ENCODE measurements at regions not wholly inside any gene's neighbourhood (a gene's known extent, or its start where the extent isn't known, plus 50 kb on each side); places are given as distances from the start of the nearest gene placed in this dataset.

DNA sequence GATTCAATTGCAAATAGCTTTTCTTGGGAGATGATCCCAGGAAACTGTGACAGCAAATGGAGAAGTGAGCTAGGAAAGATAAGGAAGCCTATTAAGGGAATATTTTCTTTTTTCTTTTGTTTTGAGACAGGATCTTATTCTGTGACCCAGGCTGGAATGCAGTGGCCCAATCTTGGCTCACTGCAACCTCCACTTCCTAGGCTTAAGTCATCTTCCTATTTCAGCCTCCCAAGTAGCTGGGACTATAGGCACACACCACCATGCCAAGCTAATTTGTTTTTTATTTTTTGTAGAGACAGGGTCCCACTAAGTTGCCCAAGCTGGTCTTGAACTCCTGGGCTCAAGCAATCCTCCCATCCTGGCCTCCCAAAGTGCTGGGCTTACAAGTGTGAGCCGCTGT is 433.7 kb downstream of the RPS6KC1 start:
- Histone ChIP-seq H3K4me1 (ENCODE audit: control insufficient read depth in 1 of 2, insufficient read depth in 2 of 2, low read depth in 1 of 2, low read length in 1 of 2) (no peaks in the 10 kb centered on the region), H3K4me2 (no peak overlapping the region), H3K4me3 (ENCODE audit: low read depth in 2 of 2, low read length in 1 of 2) (no peak overlapping the region), H3K9me2 (no peaks in the 10 kb centered on the region), H4K20me1 (ENCODE audit: insufficient read depth) (no peaks in the 10 kb centered on the region), H2AFZ (ENCODE audit: low read depth) (no peak overlapping the region), H3K9ac (no peak overlapping the region), H3K9me3 (no peaks in the 10 kb centered on the region), H3F3A (replicated peaks; ENCODE audit: insufficient read depth) (no peaks in the 10 kb centered on the region), H3K36me3 (replicated peaks in 1 of 2; ENCODE audit: control insufficient read depth in 1 of 2, insufficient read depth in 2 of 2, low read length in 1 of 2) (no peaks in the 10 kb centered on the region), H3K27me3 (ENCODE audit: insufficient read depth) (no peaks in the 10 kb centered on the region), H3K27ac (ENCODE audit: low read depth in 2 of 2, low read length in 1 of 2) (no peak overlapping the region), H3K79me2 (ENCODE audit: insufficient read depth) (no peaks in the 10 kb centered on the region)
- TF ChIP-seq EP300 (IDR thresholded peaks at IDR 0.05; ENCODE audit: borderline replicate concordance in 1 of 2, low read depth in 1 of 2, low read length in 1 of 2) (no peak), EZH2phosphoT487 (IDR thresholded peaks at IDR 0.05; ENCODE audit: borderline replicate concordance, low read depth) (no peak), REST (IDR thresholded peaks at IDR 0.05; ENCODE audit: low read depth, low read length) (no peak), JUND (IDR thresholded peaks at IDR 0.05) (no peak), YY1 (IDR thresholded peaks at IDR 0.05; ENCODE audit: low read depth) (no peak), FOXJ3 (CRISPR knock-in tag; IDR thresholded peaks at IDR 0.05) (no peak), USF2 (IDR thresholded peaks at IDR 0.05; ENCODE audit: borderline replicate concordance, low read depth, low read length) (no peak), TCF12 (IDR thresholded peaks at IDR 0.05) (no peak), RCOR1 (IDR thresholded peaks at IDR 0.05; ENCODE audit: low read length) (no peak), RFX5 (IDR thresholded peaks at IDR 0.05; ENCODE audit: low read length) (no peak), NRF1 (IDR thresholded peaks at IDR 0.05; ENCODE audit: low read depth, low read length) (no peak), CHD2 (IDR thresholded peaks at IDR 0.05; ENCODE audit: low read length, partially characterized antibody) (no peak), MAX (IDR thresholded peaks at IDR 0.05; ENCODE audit: low read depth) (no peak), SMC3 (IDR thresholded peaks at IDR 0.05; ENCODE audit: low read depth, low read length) (no peak), POLR2AphosphoS5 (IDR thresholded peaks at IDR 0.05; ENCODE audit: low read depth, low read length) (no peak), RXRA (IDR thresholded peaks at IDR 0.05; ENCODE audit: borderline replicate concordance, low read depth) (no peak)
- TF ChIP-seq, protein P1, sequence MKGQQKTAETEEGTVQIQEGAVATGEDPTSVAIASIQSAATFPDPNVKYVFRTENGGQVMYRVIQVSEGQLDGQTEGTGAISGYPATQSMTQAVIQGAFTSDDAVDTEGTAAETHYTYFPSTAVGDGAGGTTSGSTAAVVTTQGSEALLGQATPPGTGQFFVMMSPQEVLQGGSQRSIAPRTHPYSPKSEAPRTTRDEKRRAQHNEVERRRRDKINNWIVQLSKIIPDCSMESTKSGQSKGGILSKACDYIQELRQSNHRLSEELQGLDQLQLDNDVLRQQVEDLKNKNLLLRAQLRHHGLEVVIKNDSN (IDR thresholded peaks at IDR 0.05; ENCODE audit: borderline replicate concordance, low read depth) = no peak
- ChIA-PET POLR2A (no interaction called here), CTCF (no interaction called here)
- DNase-seq = no peak
- 8% methylated on average over 1 of the region's 1 CpG for WGBS (ENCODE audit: low lambda C conversion rate)

Data from SK-N-SH (cell line).